ENCODE measurements at regions not wholly inside any gene's neighbourhood (a gene's known extent, or its start where the extent isn't known, plus 50 kb on each side); places are given as distances from the start of the nearest gene placed in this dataset.

DNA sequence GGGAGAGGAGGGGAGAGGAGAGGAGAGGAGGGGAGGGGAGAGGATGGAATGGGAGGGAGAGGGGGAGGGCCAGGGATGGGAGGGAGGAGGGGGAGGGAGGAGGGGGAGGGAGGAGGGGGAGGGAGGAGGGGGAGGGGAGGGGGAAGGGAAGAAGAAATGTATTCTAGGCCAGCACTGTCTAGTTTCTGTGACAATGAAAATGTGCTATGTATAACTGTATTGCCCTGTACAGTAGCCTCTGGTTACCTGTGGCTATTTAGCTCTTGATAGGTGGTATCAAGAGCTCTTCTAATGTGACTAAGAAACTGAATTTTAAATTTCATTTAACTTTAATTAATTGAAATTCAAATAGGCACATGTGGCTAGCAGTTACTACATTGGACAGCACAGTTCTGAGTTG, 143.1 kb downstream of the BTC start:
- DNase-seq, result no peak

DNA sequence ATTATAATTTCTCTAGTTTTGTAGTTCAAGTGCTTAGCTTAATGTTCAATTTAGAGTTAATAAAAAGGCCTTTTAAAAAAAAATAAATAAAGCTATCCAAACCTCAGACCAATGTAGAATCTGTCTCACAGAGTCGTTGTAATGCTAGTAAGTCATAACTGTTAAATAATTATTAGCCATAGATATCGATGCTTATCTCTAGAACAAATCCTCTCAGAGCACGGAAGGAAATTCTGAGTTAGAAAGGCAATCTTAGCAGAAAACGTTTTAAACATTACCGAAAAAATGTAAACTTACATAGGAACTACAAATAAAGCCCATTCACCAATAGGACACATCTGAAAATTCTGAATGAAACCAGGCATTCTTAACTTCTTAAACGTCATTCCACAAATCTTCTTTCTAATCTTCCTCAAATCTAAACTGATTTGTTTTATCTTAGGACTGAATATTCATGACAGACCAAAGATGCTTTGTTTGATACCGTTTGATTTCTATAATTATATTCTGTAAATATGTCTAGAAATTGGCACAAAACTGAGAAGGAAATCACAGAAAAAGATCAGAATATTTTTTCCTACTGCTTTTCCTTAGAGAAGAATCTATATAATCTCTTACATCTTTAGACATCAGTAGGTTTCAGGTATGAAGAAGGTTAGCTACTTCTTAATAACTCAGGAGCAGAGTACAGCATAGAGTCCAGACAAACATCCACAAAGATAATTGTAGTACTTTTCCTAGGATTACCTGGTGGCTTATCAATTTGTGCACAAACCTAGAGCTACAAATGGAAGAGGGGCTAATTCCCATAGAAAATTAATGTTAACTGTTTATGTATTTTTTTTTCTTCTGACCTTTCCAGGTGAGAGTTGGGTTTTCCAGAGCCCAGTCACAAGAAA, 140.7 kb downstream of the BTC start:
- DNase-seq, result no peak

DNA sequence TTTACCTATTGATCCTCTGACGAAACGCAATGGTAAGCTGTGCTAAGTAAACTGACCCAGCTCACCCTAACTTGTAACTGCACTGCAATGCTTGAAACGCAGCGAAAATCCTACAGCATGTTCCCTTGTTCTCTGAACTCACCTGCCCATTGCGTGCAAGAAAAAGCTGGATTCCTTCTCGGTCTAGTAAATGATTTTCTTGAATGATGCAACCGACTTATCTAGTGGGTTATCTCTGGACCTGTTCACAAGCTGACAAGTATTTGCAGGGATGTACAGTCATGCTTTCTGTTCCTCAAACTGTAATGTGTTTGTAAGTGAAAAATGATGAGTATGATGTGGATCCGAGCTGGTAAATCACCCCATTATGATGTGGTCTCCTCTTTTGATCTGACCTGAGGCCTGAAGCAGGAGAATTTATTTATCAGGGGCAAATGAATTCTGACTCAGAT, 140.1 kb downstream of the BTC start:
- DNase-seq, result no peak

DNA sequence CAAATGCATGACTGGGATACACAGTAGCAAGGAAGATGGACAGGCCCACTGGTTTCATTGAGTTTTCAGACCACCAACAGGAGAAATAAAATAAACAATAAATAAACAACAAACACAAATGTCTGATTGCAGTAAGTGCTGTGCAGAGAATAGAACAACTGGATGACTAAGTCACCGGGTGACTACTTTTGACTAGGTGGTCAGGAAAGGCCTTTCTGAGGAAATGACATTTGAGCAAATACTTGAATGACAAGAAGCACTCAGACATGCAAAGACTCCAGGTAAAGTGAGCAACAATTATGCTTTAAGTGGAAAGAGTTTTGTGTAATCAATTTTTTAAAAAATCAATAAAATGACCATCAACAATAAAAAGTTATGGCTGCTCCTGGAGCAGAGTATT, 137.7 kb downstream of the BTC start:
- no peak for DNase-seq

DNA sequence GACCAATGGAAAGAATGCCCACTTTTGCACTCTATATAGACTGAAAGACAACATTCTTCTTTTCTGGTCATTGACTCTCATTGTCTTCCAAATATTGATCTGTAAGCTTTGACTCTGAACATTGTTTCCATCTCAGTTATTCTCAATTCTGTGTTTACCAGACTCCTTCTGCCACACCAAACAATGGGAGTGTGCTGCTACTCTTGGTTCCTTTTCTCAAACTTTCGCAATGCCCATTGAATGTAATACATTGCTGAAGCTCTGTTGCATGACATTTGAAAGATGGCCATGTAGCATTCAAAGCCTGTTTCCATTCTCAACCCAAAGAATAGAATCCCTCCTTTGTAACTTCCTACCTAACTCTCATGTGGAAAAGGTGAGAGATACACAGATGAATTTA, 136.2 kb downstream of the BTC start:
- no peak for DNase-seq

DNA sequence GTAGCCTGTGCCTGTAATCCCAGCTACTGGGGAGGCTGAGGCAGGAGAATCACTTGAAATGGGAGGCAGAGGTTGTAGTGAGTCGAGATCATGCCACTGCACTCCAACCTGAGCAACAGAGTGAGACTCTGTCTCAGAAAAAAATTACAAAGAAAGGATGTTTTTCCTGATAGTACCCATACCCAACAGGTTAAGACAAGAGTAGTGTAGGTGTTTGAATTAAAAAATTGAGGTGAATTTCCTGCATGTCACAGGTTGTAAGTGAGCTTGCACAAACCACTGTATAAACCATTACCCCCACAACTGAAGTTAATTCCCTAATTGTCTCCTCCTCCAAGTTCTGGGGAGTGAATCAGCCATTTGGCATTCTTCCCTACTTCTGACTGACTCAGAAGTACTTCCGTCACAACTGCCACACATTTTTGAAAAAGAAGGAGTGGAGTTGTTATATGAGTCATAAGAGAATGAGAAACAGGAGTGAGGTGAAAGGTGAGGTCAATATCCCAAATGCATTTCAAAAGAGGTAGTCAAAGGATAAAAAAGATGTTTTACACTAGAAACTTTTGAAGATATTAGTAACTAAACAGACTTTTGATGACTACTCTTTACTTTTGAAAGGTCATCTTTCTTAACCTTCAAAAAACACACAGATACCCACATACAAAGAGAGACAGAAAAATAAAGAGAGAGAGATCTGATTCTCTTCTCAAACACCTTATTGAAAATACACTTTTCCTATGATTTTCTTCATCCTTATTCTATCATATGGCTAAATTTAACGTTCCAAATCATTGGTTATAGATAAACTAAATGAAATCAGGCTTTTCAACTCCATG, 134.5 kb downstream of the BTC start:
- DNase-seq, result no peak

DNA sequence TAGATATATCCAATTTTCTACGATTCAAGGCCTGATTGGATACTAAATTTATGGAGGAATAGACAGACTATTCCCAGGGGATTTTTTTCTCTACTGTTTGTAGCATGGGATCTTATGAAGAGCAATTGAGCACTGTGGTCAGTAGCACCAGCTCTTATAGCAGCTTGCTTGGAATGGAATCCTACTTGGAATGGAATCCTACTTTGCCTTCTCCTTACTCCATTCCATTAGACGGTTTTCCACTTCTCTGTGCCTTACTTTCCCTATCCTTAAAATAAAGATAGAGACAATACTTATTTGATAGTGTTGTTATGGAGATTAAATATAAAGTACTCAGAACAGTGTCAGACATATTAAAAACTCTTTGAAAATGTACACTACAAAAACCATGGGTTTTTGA, 133.5 kb downstream of the BTC start:
- no peak for DNase-seq

DNA sequence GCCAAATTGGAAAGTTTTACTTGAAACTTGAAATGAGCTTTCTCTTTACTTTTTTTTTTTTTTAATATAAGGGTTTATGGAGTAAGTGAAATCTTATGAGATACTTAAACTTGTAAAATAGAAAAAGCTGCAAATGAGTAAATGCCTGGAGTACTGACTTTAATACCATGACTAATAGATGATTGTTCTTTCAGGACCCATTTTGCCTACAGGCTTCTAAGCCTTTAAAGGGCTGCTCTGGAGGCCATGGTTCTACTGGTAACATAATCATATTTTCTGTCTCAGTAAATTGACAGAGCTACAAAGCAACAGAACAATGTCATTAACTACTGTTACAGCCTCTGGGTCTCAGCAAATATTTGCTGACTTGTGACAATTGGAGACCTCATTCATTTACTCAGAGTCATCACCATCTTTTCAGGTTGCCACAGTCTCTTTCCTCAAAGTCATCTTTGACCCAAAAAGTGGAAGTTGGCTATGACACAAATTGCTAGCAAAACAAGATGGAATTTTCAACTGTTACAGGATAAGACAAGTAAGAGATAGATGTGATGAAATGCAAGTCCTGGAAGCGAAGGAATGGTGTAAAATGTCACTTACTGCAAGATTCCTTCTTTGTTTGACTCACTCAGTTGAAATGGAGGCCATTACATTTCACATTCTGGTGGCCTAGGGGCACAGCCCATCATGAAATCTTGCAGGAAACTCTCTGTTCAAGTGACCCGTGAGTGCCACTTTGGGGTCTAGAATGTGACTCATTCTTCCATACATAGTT, 132.7 kb downstream of the BTC start:
- no peak for DNase-seq

DNA sequence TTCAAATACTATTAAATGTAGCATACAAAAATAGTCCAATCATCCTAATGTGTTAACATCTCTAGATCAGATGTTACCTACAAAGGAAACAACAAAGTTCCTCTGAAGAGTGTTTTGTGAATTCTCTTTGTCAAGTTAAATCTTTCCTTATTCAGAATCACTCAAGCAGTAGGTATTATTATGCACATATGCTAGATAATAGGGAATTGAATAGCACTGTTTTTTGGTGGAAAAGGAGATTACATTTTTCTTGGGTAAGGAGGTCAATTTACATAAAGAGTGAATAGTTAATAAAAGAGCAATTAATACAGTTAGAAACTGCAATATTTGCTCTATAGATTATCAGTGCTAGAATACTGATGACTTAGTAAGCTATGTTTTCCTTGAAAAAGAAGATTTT, 130.7 kb downstream of the BTC start:
- no peak for DNase-seq

DNA sequence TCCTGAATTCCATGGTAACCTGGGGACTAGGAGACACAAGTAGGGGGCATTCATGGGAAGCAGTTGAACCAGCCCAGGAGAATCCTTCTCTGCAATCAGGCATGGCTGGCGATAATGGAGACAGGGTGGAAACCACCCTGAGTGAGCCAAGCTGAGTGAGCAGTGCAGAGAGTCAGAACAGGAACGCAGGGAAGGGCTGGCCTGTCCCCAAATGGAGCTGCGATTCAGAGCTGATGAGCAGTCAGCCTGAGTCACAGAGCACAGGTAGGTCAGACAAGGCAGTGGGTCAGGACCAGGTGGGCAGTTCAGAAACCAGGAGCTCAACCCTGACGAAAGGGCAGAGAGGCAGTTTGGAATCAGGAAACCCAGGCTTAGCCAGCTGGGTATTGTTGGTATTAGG, 129.0 kb downstream of the BTC start:
- DNase-seq, result no peak

DNA sequence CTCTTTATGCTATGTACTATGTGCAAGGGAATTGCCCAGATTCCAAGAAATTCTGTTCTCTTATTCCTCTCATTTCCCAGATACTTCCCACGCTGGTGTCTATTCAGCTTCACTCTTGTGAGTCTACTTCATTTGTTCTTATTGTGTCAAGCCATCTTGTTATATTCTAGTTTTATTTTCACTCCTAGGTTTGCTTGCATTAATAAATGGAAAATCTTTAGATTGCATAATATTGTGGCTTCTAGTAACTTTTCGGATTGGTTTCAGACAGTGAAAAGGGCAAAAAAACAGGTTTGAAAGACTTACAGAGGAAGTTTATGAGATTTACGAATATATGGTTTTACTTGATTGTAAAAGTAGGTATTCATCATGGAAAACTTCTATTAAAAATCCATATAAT, 128.4 kb downstream of the BTC start:
- no peak for DNase-seq

DNA sequence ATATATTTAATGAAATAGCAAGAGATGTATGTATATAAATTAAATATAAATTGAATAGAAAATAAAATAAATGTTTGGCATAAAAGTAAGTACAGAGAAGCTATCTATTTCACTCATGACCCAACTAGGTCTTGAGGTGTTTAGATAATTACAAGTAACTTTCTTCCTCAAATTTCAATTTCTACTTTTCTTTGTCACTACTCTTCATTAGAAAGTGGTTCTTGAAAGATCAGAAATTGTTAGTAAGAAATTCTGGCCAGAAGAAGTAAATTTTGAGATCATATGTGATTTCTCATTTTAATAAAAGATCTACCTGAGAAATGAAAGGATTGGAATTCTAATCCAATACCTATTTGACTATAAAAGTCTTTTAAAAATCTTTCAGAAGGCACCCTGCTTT, 126.9 kb downstream of the BTC start:
- DNase-seq, result no peak

DNA sequence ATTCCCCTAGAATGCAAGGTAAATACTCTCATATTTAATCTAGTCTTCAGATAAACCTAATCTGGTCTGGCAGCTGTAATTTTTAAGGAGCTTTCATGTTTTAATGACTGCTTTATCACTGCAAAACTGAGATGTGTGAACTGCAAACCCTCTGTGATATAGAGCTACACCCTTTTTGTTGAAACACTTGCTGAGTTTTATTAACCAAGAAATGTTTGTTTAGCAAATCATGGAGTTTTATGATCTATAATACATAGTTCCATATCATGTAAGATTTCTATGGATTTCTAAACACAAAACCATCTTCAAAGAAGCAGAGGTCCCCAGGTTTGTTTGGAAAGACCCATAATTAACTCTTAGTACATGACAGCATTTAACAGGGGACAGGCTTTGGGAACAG, 126.4 kb downstream of the BTC start:
- DNase-seq, result no peak

DNA sequence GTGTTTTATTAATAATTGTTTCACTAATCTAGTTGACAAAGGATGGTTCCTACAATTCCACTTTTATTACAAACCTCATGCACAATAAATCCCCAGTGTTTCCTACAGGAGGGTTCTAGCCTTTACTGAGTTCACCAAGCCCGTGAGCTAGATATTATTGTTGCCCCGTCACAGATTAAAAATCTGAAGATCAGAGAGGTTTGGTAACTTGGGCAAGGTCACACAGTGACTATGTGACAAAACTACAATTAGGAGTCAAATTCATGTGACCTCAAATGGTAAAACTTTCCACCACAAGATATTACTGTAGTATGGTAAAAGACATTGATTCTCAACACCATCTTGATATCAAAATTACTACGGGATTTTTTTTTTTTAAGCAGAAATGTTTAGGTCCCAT, 124.6 kb downstream of the BTC start:
- DNase-seq, result no peak

DNA sequence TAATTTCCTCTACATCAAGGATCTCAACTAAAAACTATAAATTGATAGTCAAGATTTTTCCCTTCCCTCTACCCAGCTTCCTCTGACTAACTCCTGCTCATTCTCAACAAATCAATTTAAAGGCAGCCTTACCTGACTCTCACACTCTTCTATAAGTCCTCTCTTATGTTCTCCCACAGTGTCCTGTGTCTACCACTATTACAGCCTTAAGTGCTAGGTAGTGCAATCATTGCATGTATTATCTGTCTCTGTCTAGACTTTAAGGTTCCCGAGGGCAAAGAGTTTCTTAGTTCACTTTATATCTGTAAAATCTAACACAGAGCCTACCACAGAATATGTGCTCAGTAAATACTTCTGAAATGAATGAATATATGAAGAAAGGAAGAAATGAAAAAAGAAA, 123.7 kb downstream of the BTC start:
- no peak for DNase-seq

DNA sequence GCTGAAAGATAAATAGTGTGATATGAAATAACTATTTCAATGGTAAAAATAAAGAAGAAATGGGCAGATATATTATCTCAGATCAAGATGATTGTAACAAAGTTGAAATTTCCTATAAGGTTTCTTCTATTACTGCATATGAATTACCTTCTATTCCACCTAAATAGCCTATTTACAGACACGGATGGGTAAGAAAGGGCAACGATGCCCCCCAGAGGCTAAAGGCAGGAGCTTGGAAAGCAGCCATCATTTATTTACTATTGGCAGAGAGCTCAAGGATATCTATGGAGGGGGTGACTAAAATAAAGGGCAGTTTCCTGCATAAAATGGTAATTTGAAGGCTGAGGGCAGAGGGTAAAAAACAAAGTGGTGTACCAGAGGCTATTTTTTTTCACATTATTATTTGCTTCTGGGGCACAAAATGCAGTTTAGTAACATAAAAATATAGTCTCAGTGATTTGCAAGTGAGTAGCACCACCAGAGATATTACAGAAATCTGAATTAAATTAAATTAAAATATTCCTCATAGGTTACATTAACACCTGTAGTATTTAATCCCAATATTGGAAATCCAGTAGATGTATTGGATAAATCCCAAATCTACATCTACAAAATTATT, 123.1 kb downstream of the BTC start:
- DNase-seq, result no peak

DNA sequence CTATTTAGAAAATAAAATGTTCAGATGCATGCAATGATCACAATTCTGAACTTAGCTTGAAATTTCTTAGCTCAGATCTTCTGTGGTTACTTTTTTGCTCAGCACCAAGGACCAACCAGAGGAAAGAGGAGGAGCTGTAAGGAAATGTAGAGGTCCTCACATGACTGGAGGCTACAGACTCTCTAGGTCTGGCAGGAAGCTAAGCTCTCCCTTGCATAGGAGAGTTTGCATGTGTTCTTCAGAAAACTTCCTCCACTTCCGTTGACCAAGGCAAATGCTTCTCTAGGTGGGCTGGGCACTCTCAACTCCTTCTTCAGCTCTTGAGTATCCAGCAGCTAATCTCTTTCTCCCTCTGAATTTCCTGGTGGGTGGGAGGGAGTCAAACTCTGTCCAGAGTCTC, 119.6 kb downstream of the BTC start:
- DNase-seq, result no peak

DNA sequence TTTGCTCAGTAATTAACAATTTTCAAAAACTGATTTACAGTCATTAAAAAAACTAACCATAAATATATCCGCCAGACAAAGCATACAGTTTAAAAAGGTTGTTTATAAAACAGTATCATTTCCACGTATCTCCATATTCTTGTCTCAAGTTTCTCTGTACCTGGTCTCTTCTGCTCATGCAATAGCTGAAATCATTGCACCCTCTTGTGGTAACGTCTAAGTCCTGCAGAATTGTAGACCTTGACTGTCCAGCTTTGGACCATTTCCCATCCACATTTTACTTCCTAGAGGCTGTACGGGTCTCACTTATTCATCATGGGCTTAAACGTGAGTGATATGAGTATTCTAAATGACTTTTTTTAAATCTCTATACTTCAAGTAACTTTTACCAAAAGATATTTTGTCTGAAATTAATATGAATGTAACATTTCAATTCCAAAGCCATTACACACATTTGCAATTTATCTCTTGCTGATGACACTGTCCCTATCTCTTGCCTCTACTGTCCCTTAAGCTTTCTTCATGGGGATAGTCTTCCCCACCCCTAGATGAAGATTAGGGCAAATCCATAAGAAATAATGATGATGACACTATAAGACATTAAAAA, 118.5 kb downstream of the BTC start:
- no peak for DNase-seq

DNA sequence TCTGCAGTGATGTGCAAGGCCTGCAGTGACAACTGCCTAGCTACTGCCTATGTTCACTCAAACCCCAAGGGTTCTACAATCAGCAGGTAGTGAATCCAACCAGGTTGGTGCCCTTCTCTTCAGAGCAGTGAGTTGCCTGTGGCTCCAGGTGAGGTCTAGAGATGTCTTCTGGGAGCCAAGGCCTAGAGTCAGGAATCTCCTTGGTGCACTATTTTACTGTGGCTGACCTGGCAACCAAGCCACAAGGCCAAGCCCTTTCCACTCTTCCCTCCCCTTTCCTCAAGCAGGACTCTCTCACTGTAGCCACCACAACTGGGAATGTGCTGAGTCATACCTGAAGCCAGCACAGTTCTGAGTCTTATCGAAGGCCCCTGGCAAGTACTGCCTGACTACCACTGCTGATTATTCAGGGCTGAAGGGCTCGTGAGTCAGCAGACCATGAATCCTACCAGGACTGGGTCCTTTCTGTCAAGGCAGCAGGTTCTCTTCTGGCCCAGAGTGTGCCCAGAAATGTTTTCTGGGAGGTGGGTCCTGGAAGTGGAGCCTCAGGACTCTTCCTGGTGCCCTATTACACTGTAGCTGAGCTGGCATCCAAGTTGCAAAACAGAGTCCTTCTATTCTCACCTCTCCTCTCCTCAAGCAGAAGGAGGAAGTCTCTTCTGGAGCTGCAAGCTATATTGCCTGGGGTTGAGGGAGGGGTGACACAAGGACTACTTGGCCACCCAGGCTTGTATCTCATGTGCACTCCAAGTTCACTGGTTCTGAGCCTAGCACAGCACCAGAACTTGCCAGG, 111.6 kb downstream of the BTC start:
- no peak for DNase-seq

DNA sequence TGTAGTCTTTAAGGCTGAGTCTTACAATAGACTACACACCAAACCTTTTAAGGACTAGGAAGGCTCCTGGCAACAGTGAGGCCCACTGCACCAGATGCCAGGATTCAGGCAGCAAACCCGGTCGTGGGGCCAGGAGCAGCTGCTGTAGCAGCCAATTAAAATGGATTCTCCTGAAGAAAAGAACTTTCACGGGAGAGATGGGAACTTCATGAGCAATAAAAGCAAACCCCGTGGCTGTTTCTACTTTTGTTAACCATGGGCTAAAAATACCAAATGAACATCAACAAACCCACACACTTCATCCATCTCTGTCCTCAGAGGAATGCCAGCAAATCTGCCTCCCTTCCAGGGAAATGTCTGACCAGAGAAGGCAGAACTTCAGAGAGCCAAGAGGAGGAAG, 101.4 kb downstream of the BTC start:
- no peak for DNase-seq

Measured in right hindlimb (tissue), 1 donor.